ENCODE measurements at regions not wholly inside any gene's neighbourhood (a gene's known extent, or its start where the extent isn't known, plus 50 kb on each side); places are given as distances from the start of the nearest gene placed in this dataset.

GRCh38 chrX:80098038-80098437 lies 83.5 kb downstream of the TBX22 start:
- DNase-seq: no peak

- DNase-seq: no peak
Measured at GRCh38 chrX:80120335-80120734, 105.8 kb downstream of the TBX22 start.

GRCh38 chrX:80138938-80139337 lies 124.4 kb downstream of the TBX22 start:
- no peak for DNase-seq

GRCh38 chrX:80139564-80139963 lies 125.0 kb downstream of the TBX22 start:
- no peak for DNase-seq

- no peak for DNase-seq
Measured at GRCh38 chrX:80170581-80170980, 156.0 kb downstream of the TBX22 start.

- no peak for DNase-seq
Measured at GRCh38 chrX:80173261-80173660, 158.7 kb downstream of the TBX22 start.

- DNase-seq: no peak
Measured at GRCh38 chrX:80174925-80175574, 160.5 kb downstream of the TBX22 start.

GRCh38 chrX:80181079-80181478 lies 166.5 kb downstream of the TBX22 start:
- no peak for DNase-seq

GRCh38 chrX:80184854-80185253 lies 170.3 kb downstream of the TBX22 start:
- no peak for DNase-seq

- DNase-seq: no peak
Measured at GRCh38 chrX:80206647-80207046, 192.1 kb downstream of the TBX22 start.

- no peak for DNase-seq
Measured at GRCh38 chrX:80207327-80207726, 192.8 kb downstream of the TBX22 start.

GRCh38 chrX:80216086-80216485 lies 201.5 kb downstream of the TBX22 start:
- no peak for DNase-seq

- no peak for DNase-seq
Measured at GRCh38 chrX:80223982-80224579, 196.2 kb upstream of the TENT5D start.

GRCh38 chrX:80229626-80230025 lies 190.6 kb upstream of the TENT5D start:
- DNase-seq: no peak

- no peak for DNase-seq
Measured at GRCh38 chrX:80237072-80237471, 183.2 kb upstream of the TENT5D start.

GRCh38 chrX:80246271-80246670 lies 174.0 kb upstream of the TENT5D start:
- DNase-seq: no peak

- DNase-seq: no peak
Measured at GRCh38 chrX:80266287-80266686, 154.0 kb upstream of the TENT5D start.

GRCh38 chrX:80266979-80267378 lies 153.3 kb upstream of the TENT5D start:
- no peak for DNase-seq

- no peak for DNase-seq
Measured at GRCh38 chrX:80267790-80268189, 152.5 kb upstream of the TENT5D start.

- no peak for DNase-seq
Measured at GRCh38 chrX:80282535-80282934, 137.7 kb upstream of the TENT5D start.

- DNase-seq: no peak
Measured at GRCh38 chrX:80285131-80285773, 135.0 kb upstream of the TENT5D start.

- no peak for DNase-seq
Measured at GRCh38 chrX:80290834-80291233, 129.4 kb upstream of the TENT5D start.

- DNase-seq: no peak
Measured at GRCh38 chrX:80293354-80293753, 126.9 kb upstream of the TENT5D start.

- DNase-seq: no peak
Measured at GRCh38 chrX:80306007-80306406, 114.2 kb upstream of the TENT5D start.

GRCh38 chrX:80312448-80312847 lies 107.8 kb upstream of the TENT5D start:
- DNase-seq: no peak

Measured in stimulated activated CD8-positive, alpha-beta memory T cell treated with anti-CD3 and anti-CD28 coated beads, Interleukin-4, amount 100 ng/mL, for 48 hours (primary cell).